HG03469 (cell line): ENCODE measurements at regions not wholly inside any gene's neighbourhood (a gene's known extent, or its start where the extent isn't known, plus 50 kb on each side); places are given as distances from the start of the nearest gene placed in this dataset.

ENCODE experiments used
- ATAC-seq: cut with Tn5 transposase; IDR thresholded peaks from one replicate; pipeline ENCODE4 v1.9.1; 2021; ENCODE audit warnings: mild to moderate bottlenecking, moderate library complexity, moderate number of reproducible peaks; ENCODE audit not compliant: unreplicated experiment

DNA sequence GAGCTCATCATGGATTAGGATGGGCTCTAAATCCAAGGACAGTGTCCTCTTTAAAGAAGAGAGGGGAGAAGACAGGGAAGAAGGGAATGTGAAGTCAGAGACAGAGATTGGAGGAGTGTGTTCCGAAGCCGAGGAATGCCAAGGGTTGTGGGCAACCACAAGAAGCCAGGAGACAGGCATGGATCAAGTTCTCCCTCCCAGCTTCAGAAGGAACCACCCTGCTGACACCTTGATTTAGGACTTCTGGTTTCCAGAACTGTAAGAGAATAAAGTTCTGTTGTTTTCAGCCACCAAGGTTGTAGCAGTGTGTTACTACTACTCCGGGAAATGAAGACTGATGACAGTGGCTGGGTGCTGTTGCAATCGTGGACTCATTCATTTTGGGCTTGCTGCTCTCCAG lies 120.1 kb downstream of the RPS12 start:
- no peak for ATAC-seq

DNA sequence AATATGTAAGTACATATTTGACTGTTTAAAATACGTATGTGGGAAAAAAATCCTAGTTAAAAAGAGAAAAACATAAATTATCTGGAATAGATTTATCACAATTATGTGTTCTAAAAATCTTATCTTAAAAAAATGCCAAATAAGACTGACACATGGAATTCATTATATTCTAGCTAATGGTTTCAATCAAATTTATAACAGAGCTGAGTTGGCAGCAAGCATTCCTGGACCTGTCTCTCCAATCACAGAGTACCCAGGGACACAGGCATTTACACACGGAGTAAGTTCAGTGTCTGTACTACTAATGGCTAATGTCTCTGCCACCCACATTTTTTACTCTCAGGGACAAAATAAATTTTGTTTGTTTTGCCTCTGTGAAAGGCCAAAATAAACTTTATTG lies 122.3 kb downstream of the RPS12 start:
- no peak for ATAC-seq

DNA sequence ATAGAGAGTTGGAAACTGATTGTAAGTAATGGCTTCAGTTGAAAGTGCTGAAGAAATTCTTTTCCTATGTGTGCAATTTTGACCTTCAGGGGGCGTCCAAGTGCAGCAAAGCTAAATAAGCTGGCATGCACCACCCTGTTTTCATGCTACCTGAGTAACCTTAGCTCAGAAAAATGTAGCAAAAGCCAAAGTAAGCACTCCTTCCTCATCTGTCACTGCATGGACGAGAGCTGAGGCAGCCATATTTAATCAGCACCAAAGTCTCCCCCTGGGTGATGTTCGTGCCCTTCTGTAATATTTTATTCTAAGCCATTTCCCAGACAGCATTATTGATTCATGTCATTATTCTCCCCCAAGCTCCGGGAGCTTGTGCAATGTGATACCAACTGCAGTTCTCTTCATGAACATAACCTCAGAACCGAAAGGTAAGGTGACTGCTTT lies 123.1 kb downstream of the RPS12 start:
- ATAC-seq: no peak

GRCh38 chr6:132948889-132949288 lies 134.5 kb downstream of the RPS12 start:
- ATAC-seq: no peak

DNA sequence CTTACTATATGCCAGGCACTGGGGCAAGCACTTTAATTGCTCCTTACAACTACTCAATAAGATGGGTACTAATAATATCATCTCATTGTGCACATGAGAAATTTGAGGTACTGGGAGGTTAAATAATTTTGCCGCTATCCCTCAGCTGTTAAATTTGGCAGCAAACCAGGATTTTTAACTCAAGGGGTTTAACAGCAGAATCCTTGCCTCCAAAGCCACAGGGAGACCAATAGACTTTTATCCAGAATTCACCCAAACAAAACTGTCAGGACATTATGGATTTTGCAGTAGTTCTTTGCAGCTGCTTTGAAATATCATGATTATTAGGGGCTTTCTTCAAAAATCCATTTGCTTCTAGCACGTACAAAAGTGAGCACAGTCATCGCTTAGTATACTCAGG lies 136.2 kb downstream of the RPS12 start:
- ATAC-seq: no peak

DNA sequence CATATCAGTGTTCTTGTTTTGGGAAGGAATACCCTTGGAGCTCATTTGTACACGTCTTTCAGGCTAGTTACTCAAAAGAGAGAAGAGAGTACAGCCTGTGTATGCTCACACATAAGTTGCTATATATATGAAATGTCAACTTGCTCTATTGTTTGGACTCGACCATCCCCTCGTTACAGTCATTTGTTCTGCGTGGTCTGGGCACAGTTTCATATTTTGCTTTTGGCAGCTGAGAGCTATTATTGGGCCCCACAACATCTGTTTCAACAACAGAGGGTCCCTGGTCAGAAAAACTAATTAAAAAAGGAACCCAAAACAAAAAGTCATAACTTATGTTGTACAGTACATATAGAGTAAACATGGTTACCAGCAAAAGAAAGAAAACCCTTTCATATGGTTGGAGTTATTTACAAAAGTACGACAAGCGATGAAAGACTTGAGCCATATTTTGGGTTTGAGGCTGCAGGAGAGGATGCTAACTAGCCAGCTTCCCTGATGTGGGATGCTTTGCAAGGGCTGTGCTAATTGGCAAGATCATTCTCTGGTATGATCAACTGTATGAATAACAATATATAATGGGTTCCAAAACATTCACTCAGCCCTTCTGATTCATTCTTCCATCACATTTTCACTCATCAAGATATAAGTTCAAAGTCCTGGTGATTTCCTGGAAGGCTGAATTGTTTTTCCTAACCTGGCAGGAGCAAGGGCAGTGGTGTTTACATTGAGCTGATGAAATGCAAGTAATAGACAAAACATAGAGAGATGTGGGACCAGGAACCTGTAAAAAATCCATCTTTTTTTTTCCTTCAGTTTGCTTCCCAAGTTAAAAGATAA lies 137.9 kb downstream of the RPS12 start:
- ATAC-seq: no peak

DNA sequence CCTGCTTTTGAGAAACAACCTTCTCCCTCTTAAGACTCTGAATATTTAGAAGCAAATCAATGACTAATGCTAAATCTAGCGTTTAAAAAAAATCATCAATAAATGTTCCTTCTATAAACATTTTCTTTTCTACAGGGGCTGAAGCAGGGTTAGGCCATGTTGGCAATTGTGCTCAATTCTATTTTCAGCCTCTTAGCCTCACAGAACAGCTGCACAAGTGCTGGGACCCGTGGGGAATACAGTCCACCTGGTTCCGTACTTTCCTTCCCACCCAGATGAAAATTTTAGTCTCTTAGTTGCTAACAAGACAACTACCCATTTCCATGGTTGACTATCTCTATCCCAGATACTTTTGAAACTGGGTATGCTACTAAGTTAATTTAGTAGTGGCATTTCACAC lies 138.6 kb downstream of the RPS12 start:
- ATAC-seq: no peak

DNA sequence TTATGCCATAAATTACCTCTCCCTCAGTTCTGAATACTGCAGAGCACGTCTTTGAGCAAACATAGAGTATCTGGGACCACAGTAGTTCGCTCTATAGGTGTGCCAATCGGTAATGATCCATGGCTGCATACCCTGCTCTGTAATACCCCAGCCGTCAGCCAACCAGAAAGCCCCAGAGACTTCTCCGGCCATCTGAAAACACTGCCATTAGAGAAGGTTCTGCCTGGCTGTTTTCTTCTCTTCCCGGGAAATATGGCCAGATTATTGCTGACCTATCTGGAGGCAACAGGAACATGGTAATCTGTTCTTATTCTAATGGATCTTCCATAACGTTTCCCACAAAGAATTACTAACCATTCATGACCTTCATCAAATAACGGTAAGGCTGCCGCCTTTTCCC lies 139.9 kb downstream of the RPS12 start:
- ATAC-seq: no peak

- ATAC-seq: no peak
These were observed 140.6 kb downstream of the RPS12 start for GRCh38 chr6:132954936-132955335.

GRCh38 chr6:132959639-132960326 lies 145.4 kb downstream of the RPS12 start:
- no peak for ATAC-seq

DNA sequence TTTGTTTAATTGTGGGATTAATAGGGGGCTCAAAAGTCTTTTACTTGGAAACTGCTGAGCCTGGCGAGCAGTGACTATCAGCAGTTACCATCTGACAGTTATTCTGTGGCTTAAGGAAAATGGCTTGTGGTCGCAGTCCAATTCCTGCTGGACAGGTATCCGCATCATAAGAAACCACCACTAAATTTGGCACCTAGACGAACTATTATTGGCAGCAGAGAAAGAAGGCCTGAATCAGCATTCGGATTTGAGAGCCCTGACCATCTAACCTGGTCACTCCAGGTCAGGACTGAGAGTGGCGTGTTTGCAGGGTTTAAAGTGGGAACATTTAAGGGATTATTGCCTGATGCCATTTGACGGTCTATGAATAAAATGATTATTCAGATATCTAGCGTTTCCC lies 146.4 kb downstream of the RPS12 start:
- no peak for ATAC-seq

- no peak for ATAC-seq
These were observed 146.8 kb downstream of the RPS12 start for GRCh38 chr6:132961122-132961521.

GRCh38 chr6:132961610-132962009 lies 147.2 kb downstream of the RPS12 start:
- ATAC-seq: no peak

- ATAC-seq: peak; percentile 68
These were observed 148.8 kb downstream of the RPS12 start for GRCh38 chr6:132962936-132963868.

DNA sequence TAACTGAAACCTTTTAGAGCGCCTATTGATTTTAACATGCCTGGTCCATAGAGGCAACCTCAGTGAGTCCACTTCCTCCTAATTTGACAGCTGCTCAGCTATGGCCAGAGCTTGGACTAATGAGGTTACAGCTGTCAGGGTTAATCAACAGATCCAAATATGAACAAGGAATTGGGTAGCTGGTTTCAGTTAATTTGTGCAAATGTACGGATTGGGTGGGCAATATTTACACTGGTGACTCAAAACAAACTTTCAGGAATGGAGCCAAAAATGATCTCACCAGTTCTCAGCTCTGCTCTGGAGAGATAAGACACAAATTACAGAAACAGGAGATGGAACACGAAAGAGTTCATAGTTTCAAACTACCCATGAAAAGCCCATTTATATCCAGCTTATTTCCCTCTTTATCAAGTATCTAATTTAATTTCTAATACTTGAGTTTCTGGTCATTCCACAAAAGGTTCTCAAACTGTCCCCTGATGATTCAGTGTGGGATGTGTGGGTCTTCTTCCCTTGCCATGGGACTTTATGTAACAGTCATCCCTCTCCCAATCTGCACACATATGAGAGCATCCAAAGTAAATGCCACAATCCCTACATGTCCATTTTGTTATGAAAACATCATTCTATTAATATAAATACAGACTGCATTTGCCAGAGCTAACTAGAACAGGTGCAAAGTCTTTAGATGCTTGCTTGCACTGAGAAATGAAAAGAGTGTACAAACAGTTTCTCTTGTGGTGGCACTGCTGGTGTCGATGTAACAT lies 149.9 kb downstream of the RPS12 start:
- ATAC-seq: no peak

GRCh38 chr6:132964868-132965382 lies 150.6 kb downstream of the RPS12 start:
- ATAC-seq: no peak

- ATAC-seq: no peak
These were observed 153.5 kb downstream of the RPS12 start for GRCh38 chr6:132967871-132968270.

DNA sequence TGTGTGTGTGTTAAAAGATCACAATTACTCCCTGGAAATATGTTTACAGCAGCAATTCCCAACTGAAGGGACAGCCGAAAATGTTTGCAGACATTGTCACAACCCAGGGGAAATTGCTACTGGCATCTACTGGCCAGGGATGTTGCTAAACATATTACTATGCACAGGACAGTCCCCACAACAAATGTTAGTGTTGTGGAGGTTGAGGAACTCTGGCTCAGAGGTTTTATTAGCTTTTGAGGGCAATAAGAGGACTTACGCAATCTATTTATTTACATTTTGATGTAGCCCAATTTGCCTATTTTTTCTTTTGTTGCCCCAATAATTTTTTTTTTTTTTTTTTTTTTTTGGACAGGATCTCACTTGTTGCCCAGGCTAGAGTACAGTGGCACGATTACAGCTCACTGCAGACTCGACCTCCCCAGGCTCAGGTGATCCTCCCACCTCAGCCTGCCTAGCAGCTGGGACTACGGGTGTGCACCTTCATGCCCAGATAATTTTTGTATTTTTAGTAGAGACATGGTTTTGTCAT lies 154.1 kb downstream of the RPS12 start:
- ATAC-seq: no peak

DNA sequence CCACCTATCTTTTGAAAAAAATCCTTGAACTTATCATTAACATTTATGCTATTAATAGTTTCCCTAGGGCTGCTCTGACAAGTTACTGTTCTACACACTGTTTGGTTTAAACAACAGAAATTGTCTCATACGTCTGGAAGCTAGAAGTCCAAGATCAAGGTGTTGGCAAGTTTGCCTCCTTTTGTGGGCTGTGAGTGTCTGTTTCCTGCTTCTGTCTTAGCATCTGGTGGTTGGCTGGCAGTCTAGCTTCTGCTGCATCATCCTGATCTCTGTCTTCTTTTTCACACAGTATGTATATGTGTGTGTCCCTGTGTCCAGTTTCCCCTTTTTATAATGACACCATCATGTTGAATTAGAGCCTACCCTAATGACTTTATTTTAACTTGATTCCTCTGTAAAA lies 154.8 kb downstream of the RPS12 start:
- ATAC-seq: no peak

GRCh38 chr6:132971676-132972075 lies 157.3 kb downstream of the RPS12 start:
- no peak for ATAC-seq
